ENCODE measurements at regions not wholly inside any gene's neighbourhood (a gene's known extent, or its start where the extent isn't known, plus 50 kb on each side); places are given as distances from the start of the nearest gene placed in this dataset.

GRCh38 chr2:176419591-176420071 is 150.4 kb downstream of the MTX2 start:
- H3K9me3 Mint-ChIP-seq (ENCODE audit: low read depth, unreplicated experiment), result no peaks in the 10 kb centered on the region
- no TSS peak for BruUV-seq (replicated peaks)

GRCh38 chr2:176421297-176422050 is 152.2 kb downstream of the MTX2 start:
- TF ChIP-seq CTCF (IDR thresholded peaks at IDR 0.05; ENCODE audit: unreplicated experiment), result no peak
- peaks cover 11% of the 10 kb centered on the region for H3K4me1 Mint-ChIP-seq (ENCODE audit: low read depth, unreplicated experiment)
- H3K36me3 Mint-ChIP-seq (ENCODE audit: insufficient read depth, unreplicated experiment), result no peaks in the 10 kb centered on the region
- no peak for DNase-seq
- H3K27ac Mint-ChIP-seq (ENCODE audit: unreplicated experiment), result no peak overlapping the region
- CTCF ChIA-PET, result interaction anchor here (0.7 kb wide), 1 partner anchor 96 kb away, joined by 3 read pairs; no protein-coding TSS in a partner anchor
- no peaks in the 10 kb centered on the region for H3K9me3 Mint-ChIP-seq (ENCODE audit: low read depth, unreplicated experiment)
- no peaks in the 10 kb centered on the region for H3K27me3 Mint-ChIP-seq (ENCODE audit: unreplicated experiment)
- H3K4me3 Mint-ChIP-seq (ENCODE audit: low read depth, unreplicated experiment), result no peak overlapping the region
- intact Hi-C loops (cut with micrococcal nuclease; ENCODE audit: unreplicated experiment), result no loop called here
- no TSS peak for BruUV-seq (replicated peaks)

More at GRCh38 chr2:176419591-176420071, 150.4 kb downstream of the MTX2 start:
- DNase-seq, result no peak
- Mint-ChIP-seq H3K27ac (ENCODE audit: unreplicated experiment) (no peak overlapping the region), H3K36me3 (ENCODE audit: insufficient read depth, unreplicated experiment) (no peaks in the 10 kb centered on the region), H3K4me3 (ENCODE audit: low read depth, unreplicated experiment) (no peak overlapping the region), H3K4me1 (ENCODE audit: low read depth, unreplicated experiment) (peaks cover 11% of the 10 kb centered on the region), H3K27me3 (ENCODE audit: unreplicated experiment) (no peaks in the 10 kb centered on the region)
- CTCF ChIA-PET, result no interaction called here
- no peak for TF ChIP-seq CTCF (IDR thresholded peaks at IDR 0.05; ENCODE audit: unreplicated experiment)
- intact Hi-C loops (cut with micrococcal nuclease; ENCODE audit: unreplicated experiment), result no loop called here

GRCh38 chr2:176423819-176424218 is 154.6 kb downstream of the MTX2 start:
- H3K9me3 Mint-ChIP-seq (ENCODE audit: low read depth, unreplicated experiment), result no peaks in the 10 kb centered on the region
- TF ChIP-seq CTCF (IDR thresholded peaks at IDR 0.05; ENCODE audit: unreplicated experiment), result no peak
- H3K27me3 Mint-ChIP-seq (ENCODE audit: unreplicated experiment), result no peaks in the 10 kb centered on the region
- H3K27ac Mint-ChIP-seq (ENCODE audit: unreplicated experiment), result no peak overlapping the region
- DNase-seq, result no peak
- CTCF ChIA-PET, result no interaction called here
- intact Hi-C loops (cut with micrococcal nuclease; ENCODE audit: unreplicated experiment), result no loop called here
- BruUV-seq (replicated peaks), result no TSS peak
- peaks cover 13% of the 10 kb centered on the region for H3K4me1 Mint-ChIP-seq (ENCODE audit: low read depth, unreplicated experiment)
- no peak overlapping the region for H3K4me3 Mint-ChIP-seq (ENCODE audit: low read depth, unreplicated experiment)
- no peaks in the 10 kb centered on the region for H3K36me3 Mint-ChIP-seq (ENCODE audit: insufficient read depth, unreplicated experiment)

DNA sequence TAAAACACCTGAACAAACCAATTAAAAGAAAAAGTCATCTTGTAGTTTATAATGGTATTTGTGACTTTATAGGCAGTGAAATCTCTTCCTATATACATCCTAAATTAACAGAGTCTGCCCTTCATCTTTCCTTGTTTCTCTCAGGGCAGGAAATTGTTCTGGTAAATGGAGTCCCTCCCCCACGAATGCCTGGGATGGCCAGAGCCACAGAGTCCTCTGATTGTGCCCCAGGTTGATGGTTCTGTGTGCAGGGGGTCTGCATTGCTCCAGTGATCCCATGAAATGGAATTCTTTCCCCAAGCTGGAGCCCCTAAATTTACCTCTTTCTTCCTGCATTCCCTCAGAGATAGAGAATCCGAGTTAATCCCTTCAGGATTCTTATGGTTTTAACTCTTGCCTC is 155.5 kb downstream of the MTX2 start:
- Mint-ChIP-seq H3K27ac (ENCODE audit: unreplicated experiment) (no peak overlapping the region), H3K4me3 (ENCODE audit: low read depth, unreplicated experiment) (no peak overlapping the region), H3K36me3 (ENCODE audit: insufficient read depth, unreplicated experiment) (no peaks in the 10 kb centered on the region), H3K27me3 (ENCODE audit: unreplicated experiment) (no peaks in the 10 kb centered on the region), H3K9me3 (ENCODE audit: low read depth, unreplicated experiment) (no peaks in the 10 kb centered on the region), H3K4me1 (ENCODE audit: low read depth, unreplicated experiment) (peaks cover 14% of the 10 kb centered on the region)
- intact Hi-C loops (cut with micrococcal nuclease; ENCODE audit: unreplicated experiment), result no loop called here
- DNase-seq, result no peak
- no peak for TF ChIP-seq CTCF (IDR thresholded peaks at IDR 0.05; ENCODE audit: unreplicated experiment)
- BruUV-seq (replicated peaks), result no TSS peak
- CTCF ChIA-PET, result no interaction called here

Measured in Calu3 (cell line).